GM03348 (cell line): ENCODE measurements at regions not wholly inside any gene's neighbourhood (a gene's known extent, or its start where the extent isn't known, plus 50 kb on each side); places are given as distances from the start of the nearest gene placed in this dataset.
A peak's percentile ranks its signal among the peaks of the same experiment; 100 is the strongest.
"Not testable (repeated sequence)": the region's sequence is repeated elsewhere in the genome, so short reads cannot be mapped to it uniquely, and the experiment has no call there.

Source experiments
- DNase-seq: peaks from one replicate; pipeline ENCODE4 v3.0.0; 2012; ENCODE audit warnings: low spot score

DNA sequence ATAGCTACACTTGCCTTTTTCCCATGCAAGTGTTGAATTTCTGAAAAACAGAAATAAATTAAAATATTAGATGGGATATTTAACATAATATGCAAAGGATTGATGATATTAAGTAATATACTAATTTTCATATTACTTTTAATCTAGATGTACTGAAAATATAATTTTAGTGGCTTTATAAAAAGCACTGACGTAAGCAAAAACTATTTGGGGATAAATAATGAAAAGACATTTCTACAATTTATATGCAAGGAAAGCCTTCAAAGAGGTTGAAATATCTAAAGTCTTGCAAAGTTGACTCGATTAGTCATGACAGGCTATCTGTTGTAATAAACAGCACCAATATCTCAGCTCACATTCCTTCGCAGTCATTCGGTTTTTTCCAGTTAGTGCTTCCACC, 94.9 kb upstream of the ABCB5 start:
- DNase-seq, result no peak

DNA sequence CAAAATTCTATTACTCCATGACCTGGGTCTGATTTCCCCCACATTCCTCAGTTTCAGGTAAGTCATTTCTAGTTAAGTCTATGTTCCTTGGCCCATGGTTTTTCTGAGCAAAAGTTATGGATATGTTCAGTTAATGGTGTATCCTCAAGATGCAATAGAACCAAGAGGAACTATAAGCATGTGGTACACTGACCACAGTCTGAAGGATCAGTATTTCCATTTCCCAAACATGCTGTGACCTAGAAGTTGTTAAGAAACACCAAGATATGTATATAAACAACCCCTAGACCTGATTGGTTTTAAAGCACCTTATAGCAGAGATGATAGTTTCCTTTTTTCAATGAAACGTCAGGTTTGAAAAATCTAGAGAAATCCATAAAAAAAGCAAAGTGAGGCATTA, 94.2 kb upstream of the ABCB5 start:
- DNase-seq, result no peak

DNA sequence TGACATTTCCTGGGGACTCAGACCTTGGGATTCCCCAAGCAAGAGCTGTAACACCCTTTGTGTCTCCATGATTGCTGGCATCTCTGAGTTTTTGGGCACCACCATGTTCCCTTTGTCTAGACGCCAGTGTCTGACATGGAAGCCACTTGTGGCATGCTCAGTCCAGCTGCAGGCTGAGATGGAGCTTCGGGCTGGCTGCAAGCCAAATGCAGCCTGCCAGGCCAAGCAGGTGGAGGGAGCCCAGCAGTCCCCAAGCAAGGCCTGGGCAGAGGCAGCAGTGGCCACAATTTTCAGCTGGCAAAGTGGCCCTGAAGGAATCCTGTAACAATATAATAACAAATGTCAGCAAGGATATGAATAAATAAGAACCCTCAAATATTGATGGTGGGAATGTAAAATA, 86.2 kb upstream of the ABCB5 start:
- DNase-seq, result no peak

DNA sequence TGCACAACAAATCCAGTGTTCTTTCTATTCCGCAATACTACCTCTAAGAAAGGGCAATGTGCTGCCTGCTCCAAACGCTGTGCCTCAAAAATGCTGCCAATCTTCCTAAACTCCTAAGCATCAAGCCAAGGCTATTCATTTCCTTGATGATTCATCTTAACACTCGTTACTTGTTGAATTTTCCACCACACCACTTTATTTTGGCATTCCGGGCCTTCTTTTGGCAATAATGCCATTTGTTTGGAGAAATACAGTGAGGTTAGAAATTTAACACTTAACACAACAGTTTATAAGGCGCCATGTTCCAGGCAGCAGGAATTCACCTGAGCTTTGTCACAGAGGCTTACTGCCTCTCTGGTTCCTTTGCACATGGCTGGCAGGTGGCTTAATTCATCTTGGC, 82.6 kb upstream of the ABCB5 start:
- DNase-seq, result peak; percentile 5

DNA sequence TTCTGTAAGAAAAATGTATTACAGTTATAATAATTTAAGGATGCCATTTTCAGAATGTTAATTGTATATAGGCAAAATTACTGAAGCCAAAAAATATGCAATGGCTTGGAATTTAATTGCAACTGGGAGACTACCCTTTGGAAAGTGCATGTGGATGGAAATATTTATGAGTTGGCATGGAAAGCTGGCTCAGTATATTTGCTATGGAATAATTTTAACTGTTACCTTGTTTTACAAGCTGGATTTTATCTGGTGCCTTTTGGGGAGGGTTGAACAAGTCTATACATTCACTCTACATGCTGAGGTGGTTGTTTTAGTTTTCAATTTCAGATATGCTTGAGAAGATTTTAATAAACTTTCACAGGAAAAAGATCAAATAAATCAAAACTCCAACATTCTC, 80.9 kb upstream of the ABCB5 start:
- no peak for DNase-seq

DNA sequence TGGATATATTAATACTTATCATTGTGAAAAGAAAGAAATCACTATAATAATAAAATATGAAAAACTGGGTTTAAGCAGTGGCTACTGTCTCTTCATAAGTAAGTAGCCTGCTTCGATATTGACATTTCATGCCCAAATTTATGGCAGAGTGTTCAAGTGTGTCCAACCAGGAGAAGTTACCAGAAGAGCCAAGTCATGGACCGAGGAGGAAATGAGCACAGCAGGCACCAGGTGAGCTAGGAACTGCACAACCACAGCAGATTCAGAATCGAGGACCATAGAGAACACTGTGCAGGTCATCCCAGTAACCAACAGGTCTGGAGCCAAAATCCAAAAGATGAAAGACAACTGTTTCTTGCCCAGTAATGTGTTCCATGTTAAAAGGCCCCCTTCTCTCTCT, 79.9 kb upstream of the ABCB5 start:
- DNase-seq, result no peak

DNA sequence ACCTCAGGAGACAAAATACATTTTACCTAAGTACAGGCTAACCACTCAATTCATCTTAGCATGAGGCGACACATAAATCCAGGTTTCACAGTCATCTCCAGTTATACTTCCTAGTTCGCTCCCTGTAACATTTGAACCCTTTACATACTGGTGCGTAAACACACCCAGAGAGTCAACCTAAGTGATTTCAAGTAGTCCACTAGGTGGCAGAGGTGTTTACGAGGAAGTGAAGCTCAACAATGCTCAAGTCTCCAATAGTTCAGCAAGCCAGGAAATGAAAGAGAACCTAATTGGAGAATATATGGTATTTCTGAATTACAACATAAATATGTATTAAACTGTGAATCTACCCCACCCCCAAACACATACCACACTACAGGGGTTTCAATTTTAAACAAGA, 76.3 kb upstream of the ABCB5 start:
- DNase-seq, result no peak

DNA sequence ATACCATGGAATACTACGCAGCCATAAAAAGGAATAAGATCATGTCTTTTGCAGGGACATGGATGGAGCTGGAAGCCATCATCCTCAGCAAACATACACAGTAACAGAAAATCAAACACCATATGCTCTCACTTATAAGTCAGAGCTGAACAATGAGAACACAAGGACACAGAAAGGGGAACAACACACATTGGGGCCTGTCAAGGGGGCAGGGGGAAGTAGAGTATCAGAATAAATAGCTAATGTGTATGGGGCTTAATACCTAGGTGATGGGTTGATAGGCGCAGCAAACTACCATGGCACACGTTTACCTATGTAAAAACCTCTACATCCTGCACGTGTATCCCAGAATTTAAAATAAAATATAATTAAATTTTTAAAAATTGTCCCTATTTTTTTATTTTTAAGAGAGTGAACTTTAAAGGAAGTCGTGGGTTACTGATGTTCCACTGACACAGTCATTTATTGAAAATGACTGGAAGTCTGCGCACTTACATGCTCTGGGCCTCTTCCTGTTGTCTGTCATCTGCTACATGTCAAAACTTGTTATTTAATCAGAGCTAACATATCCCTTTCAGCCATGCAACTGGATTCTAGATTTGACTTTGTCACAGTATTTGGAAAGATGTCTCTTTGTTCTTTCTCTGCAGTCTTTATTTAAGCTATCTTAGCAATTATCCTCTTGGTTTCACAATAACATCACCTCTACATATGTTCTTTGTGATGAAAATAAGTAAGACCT, 73.7 kb upstream of the ABCB5 start:
- DNase-seq, result no peak

DNA sequence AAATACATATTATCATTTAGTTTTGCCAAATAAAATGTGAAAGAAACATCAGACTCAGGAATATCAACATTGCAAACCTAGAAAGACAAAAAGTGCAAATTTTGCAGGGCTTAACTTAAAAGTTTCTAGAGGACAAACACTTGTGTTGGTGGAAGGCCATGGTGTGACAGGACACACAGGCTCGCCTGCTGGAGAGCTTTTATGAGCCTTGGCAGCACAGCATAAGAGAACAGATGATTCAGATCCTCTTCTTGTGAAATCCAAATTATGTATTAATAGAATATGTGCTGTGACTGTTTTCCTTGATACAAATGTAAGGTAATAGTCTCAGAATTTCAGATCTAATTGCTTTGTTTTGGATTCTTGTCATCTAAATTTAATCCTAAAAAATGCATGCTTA, 72.9 kb upstream of the ABCB5 start:
- peak; percentile 46 for DNase-seq

DNA sequence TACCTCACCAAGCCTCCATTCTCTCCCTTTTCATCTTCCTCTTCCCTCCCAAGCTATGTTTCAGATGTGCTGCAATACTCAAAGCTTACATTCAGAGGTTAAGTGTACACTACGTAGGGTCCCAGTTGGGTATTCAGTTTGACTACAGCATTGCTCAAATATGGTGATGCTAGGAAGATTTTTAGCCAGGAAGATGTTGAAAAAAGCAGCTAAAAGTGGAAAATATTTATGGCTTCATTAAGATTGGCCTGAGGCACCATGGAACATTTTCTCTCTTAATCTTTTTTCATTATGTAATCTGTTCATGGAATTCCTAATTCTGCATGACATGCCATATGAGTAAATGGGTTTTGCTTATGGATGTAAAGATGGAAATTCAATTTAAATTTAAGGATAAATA, 72.0 kb upstream of the ABCB5 start:
- DNase-seq, result no peak

DNA sequence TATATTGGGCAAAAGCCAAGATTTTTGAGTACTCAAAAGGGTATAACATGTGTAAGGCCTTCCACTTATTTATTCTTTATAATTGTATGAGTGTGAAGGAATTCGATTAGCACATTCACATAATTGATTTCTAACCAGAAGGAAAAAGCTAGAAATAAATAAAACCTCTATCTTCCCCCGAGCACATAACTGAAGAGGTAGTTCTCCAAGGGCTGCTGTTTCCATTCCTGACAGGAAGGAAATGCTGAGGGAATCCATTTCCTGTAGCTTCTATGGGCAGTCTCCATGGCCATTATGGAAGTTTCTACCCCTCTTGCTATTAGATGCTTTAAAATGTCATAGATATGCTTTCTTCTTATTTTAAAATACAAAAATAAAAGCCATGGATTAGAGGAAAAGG, 70.5 kb upstream of the ABCB5 start:
- DNase-seq, result no peak

DNA sequence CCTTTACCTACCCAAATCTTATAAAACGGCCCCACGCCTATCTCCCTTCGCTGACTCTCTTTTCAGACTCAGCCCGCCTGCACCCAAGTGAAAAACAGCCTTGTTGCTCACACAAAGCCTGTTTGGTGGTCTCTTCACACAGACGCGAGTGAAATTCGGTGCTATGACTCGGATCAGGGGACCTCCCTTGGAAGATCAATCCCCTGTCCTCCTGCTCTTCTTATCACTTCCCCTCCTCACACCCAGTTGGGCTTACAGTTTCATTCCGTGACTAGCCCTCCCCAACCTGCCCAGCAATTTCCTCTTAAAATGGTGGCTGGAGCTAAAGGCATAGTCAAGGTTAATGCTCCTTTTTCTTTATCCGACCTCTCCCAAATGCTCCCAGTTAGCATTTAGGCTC, 68.5 kb upstream of the ABCB5 start:
- not testable (repeated sequence) for DNase-seq

DNA sequence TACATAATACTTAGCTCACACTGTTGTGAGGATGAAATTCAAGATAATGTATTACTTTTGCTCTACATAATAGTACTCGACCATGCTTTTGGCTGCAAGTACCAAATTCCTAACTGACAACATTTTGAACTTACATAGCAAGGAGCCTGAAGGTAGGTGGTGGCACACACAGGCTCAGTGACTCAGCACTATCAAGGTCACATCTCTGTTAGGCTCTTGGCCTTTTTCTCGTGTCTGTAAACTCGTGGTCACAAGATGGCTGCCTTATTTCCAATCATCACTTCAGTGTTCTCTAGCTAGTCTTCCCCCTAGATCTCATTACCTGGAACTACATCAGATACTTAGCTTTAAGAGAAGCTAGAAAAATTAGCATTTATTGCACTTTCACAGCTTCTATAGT, 61.4 kb upstream of the ABCB5 start:
- DNase-seq, result no peak

DNA sequence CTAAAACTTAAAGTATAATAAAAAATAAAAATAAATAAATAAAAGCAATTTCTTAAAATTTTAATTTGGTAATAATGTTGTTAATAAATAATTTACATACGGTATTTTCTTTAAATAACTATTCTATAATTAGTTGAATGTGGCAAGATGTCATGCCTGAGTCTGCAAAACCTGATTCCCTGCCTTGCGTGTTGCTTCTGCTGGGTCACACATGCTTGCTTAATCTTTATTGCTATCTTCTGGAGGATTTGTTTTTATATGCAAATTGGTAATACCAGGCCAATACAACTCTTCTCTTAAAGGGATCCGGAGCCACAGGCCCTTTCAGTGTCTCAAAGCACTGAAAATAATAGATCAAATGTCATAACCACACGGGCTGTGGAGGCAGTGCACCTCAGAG, 59.4 kb upstream of the ABCB5 start:
- DNase-seq, result no peak

DNA sequence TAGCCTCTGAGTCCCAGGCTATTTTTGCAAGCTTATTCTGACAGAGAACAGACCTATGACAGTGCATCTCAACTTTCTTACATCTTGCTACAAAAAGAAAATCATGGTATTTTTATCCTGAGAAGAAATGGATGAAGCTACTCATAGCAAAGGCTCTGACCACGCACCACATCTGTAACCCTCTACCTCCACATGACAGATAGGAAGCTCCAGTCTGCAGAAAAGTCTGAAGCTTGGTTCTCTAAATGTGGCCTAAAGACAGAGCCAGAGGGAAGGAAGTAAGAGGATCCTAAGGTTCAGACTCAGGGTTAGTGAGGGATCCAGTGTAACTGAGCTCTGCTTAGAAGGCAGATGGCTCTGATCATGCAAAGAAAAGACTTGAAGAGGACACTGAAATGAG, 58.4 kb upstream of the ABCB5 start:
- no peak for DNase-seq

DNA sequence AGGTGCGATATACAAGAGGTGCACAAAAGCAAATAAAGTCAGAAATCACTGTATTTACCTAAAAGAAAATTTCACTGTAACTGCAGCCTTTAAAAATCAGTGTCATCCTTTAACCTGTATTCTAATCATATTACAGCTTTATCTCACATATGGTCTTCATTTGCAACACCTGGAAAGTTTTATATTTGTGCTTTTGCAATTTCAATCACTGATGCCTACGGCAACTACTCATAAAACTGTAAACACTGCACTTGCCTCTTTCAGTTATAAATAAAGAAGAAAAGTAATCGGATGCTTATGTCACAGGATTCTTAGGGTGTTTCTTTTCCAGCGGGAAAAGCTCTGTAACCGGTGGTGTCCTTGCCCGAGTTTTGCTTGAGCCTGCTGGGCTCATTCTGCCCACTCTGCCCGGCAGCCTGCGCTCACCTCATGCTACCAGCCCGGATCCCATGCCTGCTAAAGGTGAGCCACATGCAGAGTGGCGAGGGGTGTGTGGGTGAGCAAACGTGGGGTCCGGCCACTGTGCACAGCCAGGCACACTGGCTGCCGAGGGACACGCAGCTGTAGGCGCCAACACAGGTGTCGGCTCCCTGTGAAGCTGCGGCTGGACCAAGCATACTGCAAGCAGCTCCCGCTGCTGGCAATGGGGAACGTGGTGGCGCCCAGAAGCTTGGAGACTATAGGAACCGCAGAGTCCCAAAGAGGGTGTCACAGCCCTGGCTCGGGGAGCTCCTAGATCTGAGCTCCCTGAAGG, 56.3 kb upstream of the ABCB5 start:
- DNase-seq, result no peak

DNA sequence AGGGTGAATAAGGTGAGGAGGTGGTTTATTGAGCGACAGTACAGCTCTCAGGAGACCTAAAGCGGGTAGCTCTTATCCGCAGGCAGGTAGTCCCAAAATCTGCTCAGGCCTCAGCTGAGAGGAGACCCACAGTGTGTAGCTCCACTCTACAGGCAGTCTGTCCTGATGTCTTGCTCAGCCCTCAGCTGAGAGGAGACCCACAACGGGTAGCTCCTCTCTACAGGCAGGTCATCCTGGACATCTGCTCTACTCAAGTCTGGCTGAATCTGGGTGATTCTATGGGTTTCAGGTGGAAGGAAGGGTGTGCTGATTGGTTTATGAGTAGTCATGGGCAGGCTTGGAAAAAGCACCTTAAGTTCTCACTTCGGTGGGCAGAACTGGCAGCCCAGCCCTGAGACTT, 55.6 kb upstream of the ABCB5 start:
- no peak for DNase-seq

DNA sequence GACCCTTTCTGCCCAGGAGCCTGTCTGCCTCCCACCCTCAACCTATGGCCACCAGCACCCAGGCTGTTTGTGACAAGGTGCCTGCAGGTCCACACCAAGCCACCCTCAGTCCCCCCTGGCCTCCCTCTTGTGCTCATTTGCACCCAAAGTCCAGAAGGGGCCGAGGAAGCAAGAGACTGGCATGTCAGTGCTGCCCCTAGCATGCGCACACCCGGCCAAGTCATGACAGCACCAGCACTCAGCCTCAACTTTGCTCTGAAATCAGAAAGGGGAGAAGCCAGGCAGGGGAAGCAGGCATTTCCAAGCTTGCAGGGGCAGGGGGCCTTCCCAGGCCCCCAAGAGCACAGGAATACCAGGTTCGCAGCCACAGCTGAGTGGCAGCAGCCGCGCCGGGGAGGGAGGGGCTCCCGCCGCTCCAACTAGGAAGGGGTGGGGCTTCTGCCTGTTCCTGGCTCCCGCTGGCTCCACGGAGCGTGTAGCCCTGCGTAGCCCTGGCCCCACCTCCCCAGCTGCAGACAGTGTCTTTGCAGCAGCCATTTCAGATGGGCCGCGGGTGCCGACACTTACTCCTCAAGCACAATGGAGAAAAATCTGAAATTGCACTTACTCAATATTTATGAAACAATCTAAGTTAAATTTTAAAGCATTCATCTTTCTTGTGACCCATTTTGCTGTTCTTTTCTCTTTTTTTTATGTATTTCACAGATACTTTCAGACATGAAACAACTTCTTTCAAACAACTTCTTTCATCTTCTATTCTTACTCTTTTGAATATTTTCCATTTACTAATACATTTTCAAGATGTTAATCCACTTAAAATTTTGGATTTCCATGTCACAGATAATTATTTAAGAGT, 54.9 kb upstream of the ABCB5 start:
- DNase-seq, result no peak

DNA sequence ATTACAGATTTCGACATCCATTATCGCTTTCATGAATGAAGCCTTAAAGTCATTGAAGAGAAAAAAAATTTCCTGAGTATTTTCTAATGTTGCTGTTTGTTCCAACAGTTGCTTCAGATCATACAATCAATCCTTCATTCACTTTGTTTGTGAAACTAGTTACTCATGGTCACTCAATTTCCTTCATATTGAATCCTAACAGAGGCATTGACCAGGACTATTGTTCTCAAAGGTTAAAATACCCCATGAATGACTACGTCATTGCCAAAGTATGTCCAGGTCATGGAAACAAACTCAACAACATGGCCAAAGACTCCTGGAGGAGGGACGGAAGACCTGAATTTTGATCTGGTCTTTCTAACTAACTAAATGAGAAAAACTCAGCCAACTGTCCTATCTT, 54.0 kb upstream of the ABCB5 start:
- no peak for DNase-seq

DNA sequence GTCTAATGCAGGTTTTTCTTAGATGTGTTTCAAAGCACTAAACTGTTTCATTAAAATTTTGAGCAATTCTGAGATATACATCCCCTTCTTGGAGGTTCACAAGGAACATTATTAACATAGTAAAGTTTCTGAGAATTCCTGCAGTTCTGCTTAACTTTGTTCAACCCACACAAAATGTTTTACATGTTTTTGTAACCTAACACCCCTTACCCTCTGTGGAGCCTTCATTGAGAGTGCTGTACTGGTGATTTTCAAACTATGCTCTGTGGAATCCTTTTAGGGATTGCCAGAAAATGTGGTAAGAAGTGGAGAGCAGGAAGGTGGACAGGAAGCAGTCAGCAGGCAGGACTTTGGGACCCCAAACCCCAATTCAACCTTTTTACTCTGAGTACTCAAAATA, 53.6 kb upstream of the ABCB5 start:
- no peak for DNase-seq

DNA sequence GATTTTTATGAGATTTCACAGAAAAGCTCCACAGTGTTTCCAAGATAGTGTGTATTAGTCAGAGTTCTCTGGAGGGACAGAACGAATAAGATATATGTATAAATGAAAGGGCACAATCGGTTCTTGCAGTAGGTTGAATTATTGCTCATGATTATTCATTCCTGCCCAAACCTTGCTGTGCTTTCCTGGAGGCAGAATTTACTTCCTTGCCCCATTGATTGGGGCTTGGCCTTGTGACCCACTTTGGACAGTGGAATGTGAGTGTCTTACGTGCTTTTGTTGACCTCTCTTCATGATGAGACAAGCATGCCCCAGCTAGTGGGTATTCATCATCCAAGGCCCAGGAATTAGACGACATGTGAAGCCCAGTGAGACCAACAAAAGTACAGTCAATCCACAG, 53.0 kb upstream of the ABCB5 start:
- no peak for DNase-seq
